ENCODE measurements at regions not wholly inside any gene's neighbourhood (a gene's known extent, or its start where the extent isn't known, plus 50 kb on each side); places are given as distances from the start of the nearest gene placed in this dataset.
"Not testable (repeated sequence)": the region's sequence is repeated elsewhere in the genome, so short reads cannot be mapped to it uniquely, and the experiment has no call there.

DNA sequence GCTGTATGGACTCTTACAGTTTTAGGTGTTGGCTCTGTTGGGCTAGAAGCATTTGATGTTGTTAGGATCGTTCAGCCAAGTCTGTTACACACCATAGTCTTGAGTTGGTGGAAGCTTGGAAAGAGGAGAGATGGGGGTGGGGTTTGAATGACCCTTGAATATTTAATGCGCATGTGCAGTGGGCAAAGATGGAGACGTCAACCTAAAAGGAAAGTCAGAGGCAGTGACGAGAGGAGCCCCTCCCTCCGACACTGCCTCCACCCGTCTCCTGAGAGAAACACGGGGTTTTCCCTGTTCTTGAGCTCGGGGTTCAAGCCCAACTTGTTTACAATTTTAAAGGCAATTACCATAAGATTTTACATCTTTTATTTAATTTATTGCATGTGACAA, 311.4 kb downstream of the SHQ1 start:
- no peak for DNase-seq (ENCODE audit: low read depth)

DNA sequence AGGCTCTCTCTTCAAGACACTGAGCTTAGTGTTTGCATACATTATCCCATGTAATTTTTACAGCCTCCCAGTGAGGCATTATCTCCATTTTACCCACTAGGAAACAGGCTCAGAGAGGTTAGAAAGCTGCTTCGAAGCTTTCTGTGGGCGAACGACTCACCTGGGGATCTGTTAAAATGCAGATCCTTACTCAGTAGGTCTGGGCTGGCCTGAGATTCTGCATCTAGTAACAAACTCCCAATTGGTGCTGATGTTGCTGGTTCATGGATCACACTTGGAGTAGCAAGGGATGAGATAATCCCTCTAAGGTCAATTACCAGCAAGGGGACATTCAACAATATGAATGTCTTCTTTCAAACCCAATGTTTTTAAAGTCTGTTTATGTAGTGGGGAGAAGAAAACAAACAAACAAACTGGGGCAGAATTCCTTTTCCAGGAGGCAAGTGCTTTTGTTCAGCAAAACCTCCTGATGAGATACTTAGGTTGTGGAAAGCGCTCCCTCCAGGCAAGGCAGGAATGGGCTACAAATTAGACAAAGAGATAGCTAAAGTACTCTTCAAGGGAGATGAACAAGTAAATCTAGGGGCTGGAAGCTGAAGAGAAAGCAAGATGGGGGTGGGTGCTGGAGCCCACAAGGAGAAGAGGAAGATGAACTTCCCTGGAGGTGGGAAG, 311.9 kb downstream of the SHQ1 start:
- DNase-seq (ENCODE audit: low read depth), result no peak

- no peak for DNase-seq (ENCODE audit: low read depth)
Observed at GRCh38 chr3:72535772-72536171, 312.5 kb downstream of the SHQ1 start.

DNA sequence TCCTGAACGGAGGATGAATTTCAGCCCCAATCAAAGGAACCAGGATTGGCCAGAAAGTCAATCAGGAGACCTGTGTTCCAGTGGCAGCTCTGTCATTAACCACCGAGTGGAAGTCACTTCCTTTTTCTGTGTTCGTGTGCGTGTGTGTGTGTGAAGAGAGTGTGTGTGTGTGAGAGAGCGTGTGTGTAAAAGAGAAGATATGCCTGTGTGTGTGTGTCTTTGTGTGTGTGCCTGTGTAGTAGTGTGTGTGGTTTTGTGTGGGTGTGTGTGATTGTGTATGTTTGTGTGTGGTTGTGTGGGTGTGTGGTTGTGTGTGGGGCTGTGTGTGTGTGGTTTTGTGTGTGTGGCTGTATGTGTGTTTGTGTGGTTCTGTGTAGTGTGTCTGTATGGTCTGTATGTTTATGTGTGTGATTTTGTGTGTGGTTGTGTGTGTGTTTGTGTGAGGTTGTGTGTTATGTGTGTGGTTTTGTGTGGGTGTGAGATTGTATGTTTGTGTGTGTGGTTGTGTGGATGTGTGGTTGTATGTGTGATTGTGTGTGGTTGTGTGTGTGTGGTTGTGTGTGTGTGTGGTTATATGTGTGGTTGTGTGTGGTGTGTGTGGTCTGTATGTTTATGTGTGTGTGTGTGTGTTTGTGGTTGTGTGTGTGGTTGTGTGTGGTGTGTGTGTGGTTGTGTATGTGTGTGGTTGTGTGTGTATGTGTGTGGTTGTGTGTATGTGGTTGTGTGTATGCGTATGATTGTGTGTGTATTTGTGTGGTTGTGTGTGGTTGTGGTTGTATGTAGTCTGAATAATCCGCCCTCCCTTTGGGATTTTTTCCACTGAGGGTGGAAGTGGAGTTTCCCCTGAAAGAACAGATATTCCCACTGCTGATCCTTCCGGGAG, 314.4 kb downstream of the SHQ1 start:
- DNase-seq (ENCODE audit: low read depth), result no peak

DNA sequence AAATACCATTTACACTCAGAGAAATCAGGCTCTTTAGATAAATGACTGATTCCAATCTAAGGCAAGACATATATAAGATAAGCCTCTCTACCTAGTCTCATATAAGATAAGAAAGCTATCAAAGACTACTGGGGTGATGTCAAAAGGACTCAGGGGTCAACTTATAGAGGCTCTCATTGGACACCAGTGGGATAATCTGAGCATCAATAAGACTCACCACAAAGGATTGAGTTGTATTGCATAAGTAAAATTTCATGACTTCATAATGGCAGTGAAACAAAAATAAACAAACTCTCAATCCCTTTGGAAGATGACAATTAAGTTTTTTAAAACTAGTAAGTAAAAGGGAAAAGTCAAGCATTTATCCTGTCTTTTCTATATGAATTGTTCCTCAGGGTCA, 317.8 kb downstream of the SHQ1 start:
- no peak for DNase-seq (ENCODE audit: low read depth)

GRCh38 chr3:72529081-72529480, 319.2 kb downstream of the SHQ1 start:
- no peak for DNase-seq (ENCODE audit: low read depth)

DNA sequence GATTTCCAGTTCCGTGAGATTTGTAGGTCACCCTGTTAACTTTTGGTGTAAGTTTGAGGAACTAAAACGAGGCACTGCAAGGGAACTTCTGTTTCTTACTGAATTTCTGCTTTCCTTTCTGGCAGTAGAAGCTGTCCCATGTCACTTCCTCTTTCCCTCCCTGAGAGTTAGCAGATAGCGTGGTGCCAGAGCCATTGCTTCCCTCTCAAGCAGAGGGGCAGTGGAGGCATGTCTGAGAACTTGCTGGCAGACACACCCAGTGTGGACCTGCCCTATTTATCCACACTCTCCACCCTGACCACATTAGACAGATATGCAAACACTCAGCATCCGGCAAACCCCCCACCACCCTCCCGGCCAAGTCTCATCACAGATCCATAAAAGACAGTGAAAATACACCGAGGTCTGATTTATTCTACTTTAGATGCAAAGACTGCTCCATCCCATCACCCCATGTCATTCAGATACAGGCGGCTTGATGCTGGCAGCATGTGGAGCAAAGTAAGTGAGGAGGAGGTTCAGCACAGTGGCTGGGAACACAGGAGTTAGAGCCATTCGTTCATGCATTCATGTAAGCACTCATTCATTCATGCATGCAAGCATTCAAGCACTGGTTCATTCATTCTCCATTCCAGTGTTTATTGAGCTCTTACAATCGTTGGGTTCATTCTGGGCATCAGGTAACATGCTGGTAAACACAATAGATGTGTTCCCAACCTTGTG, 324.7 kb downstream of the SHQ1 start:
- DNase-seq (ENCODE audit: low read depth), result no peak

DNA sequence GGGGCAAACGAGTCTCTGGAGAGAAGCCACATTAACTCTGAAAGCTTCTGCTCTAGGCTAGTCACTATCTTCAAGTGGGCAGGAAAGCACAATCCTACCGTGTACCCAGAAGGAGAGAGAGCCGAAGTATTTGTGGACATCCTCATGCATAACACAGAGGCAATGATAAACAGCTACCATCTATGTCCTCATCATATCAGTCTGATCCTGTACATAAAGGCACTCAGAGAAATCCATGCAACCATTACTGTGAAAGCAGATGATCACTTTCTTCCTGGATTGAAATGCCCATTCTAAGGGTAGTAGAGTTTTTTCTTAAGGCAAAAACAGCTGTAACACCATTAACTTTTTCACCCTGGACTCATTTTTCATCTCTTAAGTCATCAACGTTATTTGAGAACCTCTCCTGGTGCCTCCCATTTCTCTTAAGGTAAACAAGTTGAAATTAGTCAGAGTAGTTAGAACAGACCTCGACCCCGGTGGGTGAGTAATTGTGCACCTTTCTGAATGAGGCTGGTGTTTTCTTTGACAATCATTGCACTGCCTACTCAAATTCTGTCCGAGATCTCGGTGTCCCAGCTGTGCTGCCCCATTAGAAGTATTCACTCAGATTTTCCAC, 327.4 kb downstream of the SHQ1 start:
- DNase-seq (ENCODE audit: low read depth), result no peak

DNA sequence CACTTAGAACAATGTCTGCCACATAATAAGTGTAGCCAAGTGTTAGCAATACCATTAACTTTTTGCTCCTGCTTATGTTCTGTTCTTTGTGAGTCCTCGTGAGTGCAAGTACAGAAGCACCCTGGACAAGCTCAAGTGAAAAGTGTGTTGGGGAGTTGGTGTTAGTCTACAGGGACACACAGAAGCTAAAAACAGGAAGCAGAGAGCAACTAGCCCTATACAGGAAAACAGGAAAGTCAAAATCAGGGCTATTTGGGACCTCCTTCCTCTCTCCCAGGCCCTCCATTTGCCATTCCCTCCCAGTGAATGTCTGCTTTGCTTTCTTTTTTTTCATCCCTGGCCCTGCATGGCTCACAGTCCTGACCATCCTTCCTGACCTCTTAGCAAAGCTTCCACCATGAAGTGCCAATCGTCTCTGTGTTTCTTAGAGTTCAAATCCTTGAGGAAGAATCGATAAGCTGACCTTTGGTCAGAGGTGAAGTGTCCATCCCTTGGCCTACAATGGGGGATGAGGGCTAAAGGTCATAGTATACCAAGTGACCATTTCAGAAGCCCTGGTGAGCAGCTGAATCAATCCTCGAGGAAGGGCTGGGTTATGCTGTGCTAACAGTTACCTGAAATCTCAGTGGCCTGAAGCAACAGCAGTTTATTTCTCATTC, 328.2 kb downstream of the SHQ1 start:
- no peak for DNase-seq (ENCODE audit: low read depth)

- DNase-seq (ENCODE audit: low read depth), result no peak
Observed at GRCh38 chr3:72517921-72518424, 330.3 kb downstream of the SHQ1 start.

DNA sequence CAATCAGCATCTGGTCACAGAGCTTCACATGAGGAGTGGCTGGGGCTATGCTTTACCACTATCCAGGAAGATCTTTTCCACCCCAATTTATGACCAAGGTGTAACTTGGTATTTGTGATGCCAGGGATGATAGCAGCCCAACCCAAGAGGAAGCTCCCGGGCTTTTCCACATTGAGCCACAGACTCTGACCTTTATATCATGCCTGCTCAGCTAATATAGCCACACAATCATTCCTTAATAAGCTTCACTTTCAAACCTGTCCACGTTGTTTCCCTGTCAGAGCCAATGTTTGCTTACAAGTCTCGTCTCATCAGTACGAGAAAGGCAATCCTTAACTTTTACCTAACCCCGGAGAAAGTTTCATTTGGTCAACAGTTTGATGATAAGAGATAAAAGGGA, 330.9 kb downstream of the SHQ1 start:
- no peak for DNase-seq (ENCODE audit: low read depth)

- DNase-seq (ENCODE audit: low read depth), result no peak
Observed at GRCh38 chr3:72516361-72516760, 331.9 kb downstream of the SHQ1 start.

DNA sequence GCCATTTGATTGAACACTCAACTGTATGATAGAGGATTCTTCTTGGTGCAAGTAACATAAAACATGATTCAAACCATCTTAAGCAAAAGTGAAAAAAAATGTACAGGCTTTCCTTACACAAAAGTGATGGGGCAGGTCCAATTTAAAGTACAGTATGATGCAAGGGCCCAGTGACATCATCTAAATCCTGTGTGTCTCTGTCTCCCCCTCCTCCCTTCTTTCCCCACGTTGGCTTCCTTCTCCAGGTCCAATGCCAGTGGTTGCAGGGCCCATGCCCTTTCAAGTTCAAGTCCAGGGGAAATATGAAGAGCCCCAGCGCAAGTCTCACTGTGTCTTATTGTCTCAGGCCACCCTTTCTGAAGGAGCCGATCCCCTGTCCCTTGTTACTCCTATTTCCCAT, 332.3 kb downstream of the SHQ1 start:
- DNase-seq (ENCODE audit: low read depth), result no peak

- no peak for DNase-seq (ENCODE audit: low read depth)
Observed at GRCh38 chr3:72515281-72515680, 333.0 kb downstream of the SHQ1 start.

- DNase-seq (ENCODE audit: low read depth), result no peak
Observed at GRCh38 chr3:72510247-72510646, 338.0 kb downstream of the SHQ1 start.

GRCh38 chr3:72505539-72506405, 342.5 kb downstream of the SHQ1 start:
- DNase-seq (ENCODE audit: low read depth), result no peak

DNA sequence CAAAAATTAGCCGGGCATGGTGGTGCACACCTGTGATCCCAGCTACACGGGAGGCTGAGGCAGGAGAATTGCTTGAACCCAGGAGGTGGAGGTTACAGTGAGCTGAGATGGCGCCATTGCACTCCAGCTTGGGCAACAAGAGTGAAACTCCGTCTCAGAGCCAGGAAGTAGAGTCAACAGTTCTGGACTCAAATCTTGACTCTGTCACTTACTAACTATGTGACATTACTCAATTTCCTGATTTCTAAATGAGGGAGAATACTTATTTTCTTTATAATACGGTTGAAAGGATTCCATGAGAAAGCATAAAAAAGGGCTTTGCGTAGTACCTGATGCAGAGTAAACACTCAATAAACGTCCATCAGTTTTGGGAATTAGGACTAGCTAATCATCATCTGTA, 350.7 kb downstream of the SHQ1 start:
- not testable (repeated sequence) for DNase-seq (ENCODE audit: low read depth)

- no peak for DNase-seq (ENCODE audit: low read depth)
Observed at GRCh38 chr3:72496051-72496670, 352.1 kb downstream of the SHQ1 start.

- DNase-seq (ENCODE audit: low read depth), result no peak
Observed at GRCh38 chr3:72494626-72495025, 353.6 kb downstream of the SHQ1 start.

DNA sequence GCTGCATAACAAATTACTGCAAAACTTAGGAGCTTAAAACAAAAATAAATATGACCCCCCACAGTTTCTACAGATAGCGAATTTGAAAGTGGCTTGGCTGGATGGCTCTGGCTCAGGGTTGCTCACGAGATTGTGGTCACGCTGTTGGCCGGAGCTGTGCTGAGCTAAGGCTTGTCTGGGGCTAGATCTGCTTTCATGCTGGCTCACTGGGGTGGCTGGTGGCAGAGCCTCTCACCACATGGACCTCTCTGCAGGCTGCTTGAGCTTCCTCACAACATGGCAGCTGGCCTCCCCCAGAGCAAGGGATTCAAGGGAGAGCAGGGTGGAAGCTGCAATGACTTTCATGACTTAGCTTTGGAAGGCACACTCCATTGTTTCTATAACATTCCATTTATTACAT, 354.1 kb downstream of the SHQ1 start:
- DNase-seq (ENCODE audit: low read depth), result no peak
